ENCODE measurements at regions not wholly inside any gene's neighbourhood (a gene's known extent, or its start where the extent isn't known, plus 50 kb on each side); places are given as distances from the start of the nearest gene placed in this dataset.

GRCh38 chr7:80313067-80313626 lies 178.5 kb downstream of the GNAI1 start:
- 94% methylated on average over 6 of the region's 6 CpGs for WGBS
- Histone ChIP-seq H3K27me3 (ENCODE audit: control insufficient read depth in 4 of 4, insufficient read depth in 4 of 4, low read length in 3 of 4) (no peaks in the 10 kb centered on the region), H3K36me3 (ENCODE audit: control insufficient read depth in 4 of 4, insufficient read depth in 3 of 4, low read depth in 1 of 4, low read length in 3 of 4) (no peaks in the 10 kb centered on the region), H3K4me3 (ENCODE audit: low read depth in 1 of 3, low read length in 3 of 3) (no peak overlapping the region), H3K9ac (ENCODE audit: low read depth in 1 of 2, low read length in 2 of 2) (no peak overlapping the region), H3K27ac (ENCODE audit: low read depth in 1 of 2, low read length in 2 of 2) (no peak overlapping the region), H3K4me1 (ENCODE audit: control insufficient read depth in 4 of 4, insufficient read depth in 4 of 4, low read length in 3 of 4) (no peaks in the 10 kb centered on the region), H3K9me3 (ENCODE audit: control insufficient read depth in 4 of 4, low read length in 3 of 4) (no peaks in the 10 kb centered on the region)
- DNase-seq (ENCODE audit: low spot score), result no peak
- TF ChIP-seq FOXA1 (IDR thresholded peaks at IDR 0.05) (no peak), GABPA (IDR thresholded peaks at IDR 0.05 in 1 of 2, conservative IDR thresholded peaks at IDR 0.05 in 1 of 2) (no peak), RAD21 (IDR thresholded peaks at IDR 0.05) (no peak), SP1 (IDR thresholded peaks at IDR 0.05) (no peak), EGR1 (IDR thresholded peaks at IDR 0.05; ENCODE audit: low read depth in 2 of 2) (no peak), JUND (IDR thresholded peaks at IDR 0.05) (no peak), YY1 (IDR thresholded peaks at IDR 0.05) (no peak), MAX (IDR thresholded peaks at IDR 0.05) (no peak), FOXA2 (IDR thresholded peaks at IDR 0.05) (no peak), RXRA (IDR thresholded peaks at IDR 0.05) (no peak), HNF4A (conservative IDR thresholded peaks at IDR 0.05) (no peak), TAF1 (conservative IDR thresholded peaks at IDR 0.05) (no peak), HNF4G (IDR thresholded peaks at IDR 0.05) (no peak)
- TF ChIP-seq, protein P1, sequence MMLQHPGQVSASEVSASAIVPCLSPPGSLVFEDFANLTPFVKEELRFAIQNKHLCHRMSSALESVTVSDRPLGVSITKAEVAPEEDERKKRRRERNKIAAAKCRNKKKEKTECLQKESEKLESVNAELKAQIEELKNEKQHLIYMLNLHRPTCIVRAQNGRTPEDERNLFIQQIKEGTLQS (IDR thresholded peaks at IDR 0.05), result no peak
- TF ChIP-seq, protein P2, sequence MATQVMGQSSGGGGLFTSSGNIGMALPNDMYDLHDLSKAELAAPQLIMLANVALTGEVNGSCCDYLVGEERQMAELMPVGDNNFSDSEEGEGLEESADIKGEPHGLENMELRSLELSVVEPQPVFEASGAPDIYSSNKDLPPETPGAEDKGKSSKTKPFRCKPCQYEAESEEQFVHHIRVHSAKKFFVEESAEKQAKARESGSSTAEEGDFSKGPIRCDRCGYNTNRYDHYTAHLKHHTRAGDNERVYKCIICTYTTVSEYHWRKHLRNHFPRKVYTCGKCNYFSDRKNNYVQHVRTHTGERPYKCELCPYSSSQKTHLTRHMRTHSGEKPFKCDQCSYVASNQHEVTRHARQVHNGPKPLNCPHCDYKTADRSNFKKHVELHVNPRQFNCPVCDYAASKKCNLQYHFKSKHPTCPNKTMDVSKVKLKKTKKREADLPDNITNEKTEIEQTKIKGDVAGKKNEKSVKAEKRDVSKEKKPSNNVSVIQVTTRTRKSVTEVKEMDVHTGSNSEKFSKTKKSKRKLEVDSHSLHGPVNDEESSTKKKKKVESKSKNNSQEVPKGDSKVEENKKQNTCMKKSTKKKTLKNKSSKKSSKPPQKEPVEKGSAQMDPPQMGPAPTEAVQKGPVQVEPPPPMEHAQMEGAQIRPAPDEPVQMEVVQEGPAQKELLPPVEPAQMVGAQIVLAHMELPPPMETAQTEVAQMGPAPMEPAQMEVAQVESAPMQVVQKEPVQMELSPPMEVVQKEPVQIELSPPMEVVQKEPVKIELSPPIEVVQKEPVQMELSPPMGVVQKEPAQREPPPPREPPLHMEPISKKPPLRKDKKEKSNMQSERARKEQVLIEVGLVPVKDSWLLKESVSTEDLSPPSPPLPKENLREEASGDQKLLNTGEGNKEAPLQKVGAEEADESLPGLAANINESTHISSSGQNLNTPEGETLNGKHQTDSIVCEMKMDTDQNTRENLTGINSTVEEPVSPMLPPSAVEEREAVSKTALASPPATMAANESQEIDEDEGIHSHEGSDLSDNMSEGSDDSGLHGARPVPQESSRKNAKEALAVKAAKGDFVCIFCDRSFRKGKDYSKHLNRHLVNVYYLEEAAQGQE (IDR thresholded peaks at IDR 0.05), result no peak
- TF ChIP-seq, protein P3, sequence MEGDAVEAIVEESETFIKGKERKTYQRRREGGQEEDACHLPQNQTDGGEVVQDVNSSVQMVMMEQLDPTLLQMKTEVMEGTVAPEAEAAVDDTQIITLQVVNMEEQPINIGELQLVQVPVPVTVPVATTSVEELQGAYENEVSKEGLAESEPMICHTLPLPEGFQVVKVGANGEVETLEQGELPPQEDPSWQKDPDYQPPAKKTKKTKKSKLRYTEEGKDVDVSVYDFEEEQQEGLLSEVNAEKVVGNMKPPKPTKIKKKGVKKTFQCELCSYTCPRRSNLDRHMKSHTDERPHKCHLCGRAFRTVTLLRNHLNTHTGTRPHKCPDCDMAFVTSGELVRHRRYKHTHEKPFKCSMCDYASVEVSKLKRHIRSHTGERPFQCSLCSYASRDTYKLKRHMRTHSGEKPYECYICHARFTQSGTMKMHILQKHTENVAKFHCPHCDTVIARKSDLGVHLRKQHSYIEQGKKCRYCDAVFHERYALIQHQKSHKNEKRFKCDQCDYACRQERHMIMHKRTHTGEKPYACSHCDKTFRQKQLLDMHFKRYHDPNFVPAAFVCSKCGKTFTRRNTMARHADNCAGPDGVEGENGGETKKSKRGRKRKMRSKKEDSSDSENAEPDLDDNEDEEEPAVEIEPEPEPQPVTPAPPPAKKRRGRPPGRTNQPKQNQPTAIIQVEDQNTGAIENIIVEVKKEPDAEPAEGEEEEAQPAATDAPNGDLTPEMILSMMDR (IDR thresholded peaks at IDR 0.05; ENCODE audit: low read depth, low read length, missing input control), result no peak

DNA sequence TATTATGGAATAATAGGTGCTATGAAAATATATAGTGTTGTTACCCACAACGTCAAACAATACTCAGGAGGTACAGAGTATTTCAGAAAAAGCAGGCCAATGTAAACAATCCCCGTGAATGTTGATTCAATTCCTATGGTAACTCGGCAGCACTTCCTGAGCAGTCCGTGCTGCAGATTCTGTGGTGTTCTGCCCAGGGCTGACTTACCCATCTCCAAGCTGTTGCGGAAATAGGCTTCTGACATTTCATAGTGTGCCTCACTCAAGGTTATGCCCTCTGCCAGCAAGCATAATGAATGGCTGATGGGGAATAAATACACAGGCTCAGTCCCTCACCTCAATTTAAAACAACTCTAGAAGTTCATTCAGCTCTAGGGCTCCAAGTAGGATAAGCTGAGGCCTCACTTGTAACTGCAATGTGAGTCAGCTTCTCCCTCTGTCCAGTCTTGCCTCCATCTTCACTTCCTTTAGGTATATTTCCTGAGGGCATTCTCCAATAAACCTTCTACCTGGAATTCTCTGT lies 177.6 kb downstream of the GNAI1 start:
- no peak for DNase-seq (ENCODE audit: low spot score)
- TF ChIP-seq, protein P4, sequence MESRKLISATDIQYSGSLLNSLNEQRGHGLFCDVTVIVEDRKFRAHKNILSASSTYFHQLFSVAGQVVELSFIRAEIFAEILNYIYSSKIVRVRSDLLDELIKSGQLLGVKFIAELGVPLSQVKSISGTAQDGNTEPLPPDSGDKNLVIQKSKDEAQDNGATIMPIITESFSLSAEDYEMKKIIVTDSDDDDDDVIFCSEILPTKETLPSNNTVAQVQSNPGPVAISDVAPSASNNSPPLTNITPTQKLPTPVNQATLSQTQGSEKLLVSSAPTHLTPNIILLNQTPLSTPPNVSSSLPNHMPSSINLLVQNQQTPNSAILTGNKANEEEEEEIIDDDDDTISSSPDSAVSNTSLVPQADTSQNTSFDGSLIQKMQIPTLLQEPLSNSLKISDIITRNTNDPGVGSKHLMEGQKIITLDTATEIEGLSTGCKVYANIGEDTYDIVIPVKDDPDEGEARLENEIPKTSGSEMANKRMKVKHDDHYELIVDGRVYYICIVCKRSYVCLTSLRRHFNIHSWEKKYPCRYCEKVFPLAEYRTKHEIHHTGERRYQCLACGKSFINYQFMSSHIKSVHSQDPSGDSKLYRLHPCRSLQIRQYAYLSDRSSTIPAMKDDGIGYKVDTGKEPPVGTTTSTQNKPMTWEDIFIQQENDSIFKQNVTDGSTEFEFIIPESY (IDR thresholded peaks at IDR 0.05), result no peak
- peak in 1 of 2 donors; percentile 4 for TF ChIP-seq RAD21 (IDR thresholded peaks at IDR 0.05)
- H3K36me3 ChIP-seq (ENCODE audit: control insufficient read depth in 4 of 4, insufficient read depth in 3 of 4, low read depth in 1 of 4, low read length in 3 of 4), result no peaks in the 10 kb centered on the region
- 61% methylated on average over 5 of the region's 5 CpGs for WGBS
- no peak overlapping the region for H3K4me3 ChIP-seq (ENCODE audit: low read depth in 1 of 3, low read length in 3 of 3)
- H3K9me3 ChIP-seq (ENCODE audit: control insufficient read depth in 4 of 4, low read length in 3 of 4), result no peaks in the 10 kb centered on the region
- no peaks in the 10 kb centered on the region for H3K4me1 ChIP-seq (ENCODE audit: control insufficient read depth in 4 of 4, insufficient read depth in 4 of 4, low read length in 3 of 4)
- H3K27me3 ChIP-seq (ENCODE audit: control insufficient read depth in 4 of 4, insufficient read depth in 4 of 4, low read length in 3 of 4), result no peaks in the 10 kb centered on the region
- H3K9ac ChIP-seq (ENCODE audit: low read depth in 1 of 2, low read length in 2 of 2), result no peak overlapping the region
- H3K27ac ChIP-seq (ENCODE audit: low read depth in 1 of 2, low read length in 2 of 2), result no peak overlapping the region

All from liver (tissue), 8 donors.